ENCODE measurements at regions not wholly inside any gene's neighbourhood (a gene's known extent, or its start where the extent isn't known, plus 50 kb on each side); places are given as distances from the start of the nearest gene placed in this dataset.

DNA sequence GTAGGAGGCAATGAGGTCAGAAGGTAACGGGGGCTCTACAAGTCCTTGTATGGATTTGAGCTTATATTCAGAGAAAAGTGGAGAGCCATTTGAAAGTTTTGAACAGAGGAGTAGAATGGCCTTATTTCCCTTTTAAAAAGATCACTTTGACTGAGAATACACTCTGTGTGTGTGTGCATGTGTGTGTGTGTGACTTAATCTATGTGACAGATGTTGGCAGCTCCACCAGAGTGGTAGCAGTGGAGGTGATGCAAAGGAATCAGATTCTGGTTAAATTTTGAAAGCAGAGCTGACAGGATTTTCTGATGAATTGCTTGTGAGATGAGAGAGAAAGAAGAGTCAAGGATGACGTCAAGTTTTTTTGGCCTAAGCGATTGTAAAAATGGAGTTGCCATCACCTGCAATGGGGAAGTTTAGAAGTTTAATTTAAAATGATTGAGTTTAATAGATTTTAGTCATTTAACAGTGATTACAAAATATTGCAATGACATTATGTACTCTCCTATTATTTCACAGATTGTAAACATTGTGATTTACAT, 172.2 kb upstream of the HEY2 start:
- no peak for DNase-seq
- H3K27me3 ChIP-seq, result no peaks in the 10 kb centered on the region
- H3K27ac ChIP-seq, result no peak overlapping the region
- intact Hi-C loops (cut with DNase I), result no loop called here
- WGBS, 2 donors, result 83 to 85% methylated on average over 3 of the region's 3 CpGs
- TF ChIP-seq, protein P1, sequence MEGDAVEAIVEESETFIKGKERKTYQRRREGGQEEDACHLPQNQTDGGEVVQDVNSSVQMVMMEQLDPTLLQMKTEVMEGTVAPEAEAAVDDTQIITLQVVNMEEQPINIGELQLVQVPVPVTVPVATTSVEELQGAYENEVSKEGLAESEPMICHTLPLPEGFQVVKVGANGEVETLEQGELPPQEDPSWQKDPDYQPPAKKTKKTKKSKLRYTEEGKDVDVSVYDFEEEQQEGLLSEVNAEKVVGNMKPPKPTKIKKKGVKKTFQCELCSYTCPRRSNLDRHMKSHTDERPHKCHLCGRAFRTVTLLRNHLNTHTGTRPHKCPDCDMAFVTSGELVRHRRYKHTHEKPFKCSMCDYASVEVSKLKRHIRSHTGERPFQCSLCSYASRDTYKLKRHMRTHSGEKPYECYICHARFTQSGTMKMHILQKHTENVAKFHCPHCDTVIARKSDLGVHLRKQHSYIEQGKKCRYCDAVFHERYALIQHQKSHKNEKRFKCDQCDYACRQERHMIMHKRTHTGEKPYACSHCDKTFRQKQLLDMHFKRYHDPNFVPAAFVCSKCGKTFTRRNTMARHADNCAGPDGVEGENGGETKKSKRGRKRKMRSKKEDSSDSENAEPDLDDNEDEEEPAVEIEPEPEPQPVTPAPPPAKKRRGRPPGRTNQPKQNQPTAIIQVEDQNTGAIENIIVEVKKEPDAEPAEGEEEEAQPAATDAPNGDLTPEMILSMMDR (IDR thresholded peaks at IDR 0.05), result no peak
- TF ChIP-seq POLR2A (IDR thresholded peaks at IDR 0.05), result no peak
- H3K36me3 ChIP-seq, result no peaks in the 10 kb centered on the region
- H3K9me3 ChIP-seq, result no peaks in the 10 kb centered on the region
- no peak overlapping the region for H3K4me3 ChIP-seq
- no peaks in the 10 kb centered on the region for H3K4me1 ChIP-seq

DNA sequence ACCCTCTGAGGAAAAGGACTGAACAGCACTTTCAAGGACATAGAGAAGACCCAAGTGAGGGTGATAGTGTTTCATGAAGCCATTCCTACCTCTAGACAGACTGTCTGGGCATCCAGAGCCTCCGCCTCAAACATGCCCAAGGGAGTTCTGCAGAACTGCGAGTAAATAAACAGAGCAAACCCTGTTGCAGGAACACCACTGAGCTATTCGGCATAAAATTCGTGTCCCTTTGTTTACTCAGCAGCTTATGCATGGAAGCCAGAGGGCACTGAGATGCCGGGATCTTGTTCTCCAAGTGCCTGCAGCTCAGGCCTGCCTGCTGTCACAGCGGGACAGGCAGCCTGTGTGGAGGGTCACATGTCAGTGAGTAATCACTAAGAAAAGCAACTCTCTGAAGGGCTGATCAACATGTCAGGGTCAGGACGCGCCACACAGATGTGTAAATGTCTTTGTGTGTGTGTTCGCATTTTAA, 164.9 kb upstream of the HEY2 start:
- intact Hi-C loops (cut with DNase I), result no loop called here
- DNase-seq, result no peak
- WGBS, 2 donors, result 21 to 36% methylated on average over 7 to 9 of the region's 9 CpGs
- Histone ChIP-seq H3K36me3 (no peaks in the 10 kb centered on the region), H3K4me1 (peaks cover 0 to 19% (median 7%) of the 10 kb centered on the region in 3 donors), H3K27ac (peak overlapping the region in 1 of 4 donors; percentile 14), H3K27me3 (no peaks in the 10 kb centered on the region), H3K4me3 (no peak overlapping the region), H3K9me3 (no peaks in the 10 kb centered on the region)
- TF ChIP-seq, protein P1 (IDR thresholded peaks at IDR 0.05), result no peak
- TF ChIP-seq POLR2A (IDR thresholded peaks at IDR 0.05), result no peak

DNA sequence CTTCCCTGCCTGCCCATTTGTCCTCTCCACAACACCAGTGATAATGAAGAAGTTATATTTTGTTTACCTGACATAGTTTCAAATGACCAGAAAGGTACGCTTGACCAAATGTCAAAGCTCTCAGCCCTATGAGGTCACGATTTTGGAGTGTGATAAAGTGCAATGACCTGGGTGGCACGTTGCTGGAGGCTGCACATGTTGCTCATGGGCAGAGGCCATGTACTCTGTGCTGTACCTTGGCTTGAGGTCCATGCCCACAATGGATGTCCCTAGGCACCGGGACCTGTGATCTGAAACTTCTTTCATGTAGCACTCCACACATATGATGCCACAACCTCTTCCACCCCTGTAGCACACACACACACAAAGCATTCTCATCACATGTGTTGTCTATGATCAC, 164.0 kb upstream of the HEY2 start:
- intact Hi-C loops (cut with DNase I), result no loop called here
- Histone ChIP-seq H3K4me1 (peaks cover 0 to 19% (median 7%) of the 10 kb centered on the region in 3 donors), H3K4me3 (no peak overlapping the region), H3K36me3 (no peaks in the 10 kb centered on the region), H3K27ac (no peak overlapping the region), H3K9me3 (no peaks in the 10 kb centered on the region), H3K27me3 (no peaks in the 10 kb centered on the region)
- TF ChIP-seq, protein P1 (IDR thresholded peaks at IDR 0.05), result no peak
- no peak for TF ChIP-seq POLR2A (IDR thresholded peaks at IDR 0.05)
- no peak for DNase-seq
- WGBS, 2 donors, result 80 to 82% methylated on average over 4 of the region's 4 CpGs

DNA sequence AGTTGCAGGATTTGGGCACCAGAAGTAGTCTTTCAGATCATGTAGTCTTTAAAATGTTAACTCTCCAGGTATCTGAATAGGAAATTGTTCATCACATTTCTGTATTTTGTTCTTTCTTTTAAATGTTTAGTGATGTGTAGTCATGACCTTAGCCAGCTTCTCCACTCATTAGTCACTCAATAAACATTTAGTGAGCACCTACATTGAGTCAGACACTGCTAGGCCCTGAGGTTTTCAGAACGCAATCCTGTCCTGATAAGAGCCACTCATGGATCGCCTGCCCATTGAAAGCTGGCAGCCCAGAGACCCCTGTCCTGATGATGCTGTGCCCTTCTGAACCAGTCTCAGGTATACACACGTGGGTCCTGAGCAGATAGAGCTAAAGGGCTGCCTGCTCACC, 163.4 kb upstream of the HEY2 start:
- Histone ChIP-seq H3K36me3 (no peaks in the 10 kb centered on the region), H3K27ac (no peak overlapping the region), H3K4me3 (no peak overlapping the region), H3K9me3 (no peaks in the 10 kb centered on the region), H3K4me1 (peaks cover 0 to 19% (median 7%) of the 10 kb centered on the region in 3 donors), H3K27me3 (no peaks in the 10 kb centered on the region)
- intact Hi-C loops (cut with DNase I), result no loop called here
- DNase-seq, result no peak
- TF ChIP-seq, protein P1 (IDR thresholded peaks at IDR 0.05), result no peak
- no peak for TF ChIP-seq POLR2A (IDR thresholded peaks at IDR 0.05)
- 68 to 71% methylated on average over 3 of the region's 3 CpGs for WGBS, 2 donors

DNA sequence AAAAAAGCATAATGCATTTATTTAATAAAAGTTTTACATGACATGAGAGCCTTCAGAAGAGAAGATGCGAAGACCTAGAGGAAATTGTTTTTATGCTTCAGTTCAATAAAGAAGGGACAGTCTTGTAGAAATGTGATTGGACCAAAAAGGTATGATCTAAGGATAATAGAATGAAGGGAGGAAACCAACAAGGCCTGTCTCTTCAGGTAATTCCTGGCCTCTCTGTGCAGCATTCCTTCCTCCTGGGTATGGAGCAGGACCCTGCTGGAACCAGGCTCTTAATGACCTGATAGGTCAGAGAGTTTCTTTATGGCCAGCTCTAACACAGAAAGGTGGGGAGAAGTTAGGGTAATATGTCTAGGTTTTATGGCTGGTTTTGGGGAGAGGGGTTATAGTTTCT, 162.8 kb upstream of the HEY2 start:
- intact Hi-C loops (cut with DNase I), result no loop called here
- DNase-seq, result no peak

More for the DNA sequence above, 162.8 kb upstream of the HEY2 start:
- 77 to 96% methylated on average over 1 of the region's 1 CpG for WGBS, 2 donors
- no peak for TF ChIP-seq POLR2A (IDR thresholded peaks at IDR 0.05)
- TF ChIP-seq, protein P1 (IDR thresholded peaks at IDR 0.05), result no peak
- Histone ChIP-seq H3K36me3 (no peaks in the 10 kb centered on the region), H3K4me3 (no peak overlapping the region), H3K4me1 (peaks cover 0 to 19% (median 7%) of the 10 kb centered on the region in 3 donors), H3K9me3 (no peaks in the 10 kb centered on the region), H3K27me3 (no peaks in the 10 kb centered on the region), H3K27ac (no peak overlapping the region)
